NOMO-1 (cell line): ENCODE measurements at regions not wholly inside any gene's neighbourhood (a gene's known extent, or its start where the extent isn't known, plus 50 kb on each side); places are given as distances from the start of the nearest gene placed in this dataset.

Experiments
- DNase-seq, 2 experiments: peaks; one replicate each; lab custom pipeline; 2025; ENCODE audit not compliant: unreplicated experiment in 2 of 2; lab: John Stamatoyannopoulos, UW

GRCh38 chr4:30641345-30641744 lies 78.8 kb upstream of the PCDH7 start:
- no peak for DNase-seq

- DNase-seq, result no peak
Measured at GRCh38 chr4:30642567-30642966, 77.6 kb upstream of the PCDH7 start.

- no peak for DNase-seq
Measured at GRCh38 chr4:30653291-30653690, 66.9 kb upstream of the PCDH7 start.

DNA sequence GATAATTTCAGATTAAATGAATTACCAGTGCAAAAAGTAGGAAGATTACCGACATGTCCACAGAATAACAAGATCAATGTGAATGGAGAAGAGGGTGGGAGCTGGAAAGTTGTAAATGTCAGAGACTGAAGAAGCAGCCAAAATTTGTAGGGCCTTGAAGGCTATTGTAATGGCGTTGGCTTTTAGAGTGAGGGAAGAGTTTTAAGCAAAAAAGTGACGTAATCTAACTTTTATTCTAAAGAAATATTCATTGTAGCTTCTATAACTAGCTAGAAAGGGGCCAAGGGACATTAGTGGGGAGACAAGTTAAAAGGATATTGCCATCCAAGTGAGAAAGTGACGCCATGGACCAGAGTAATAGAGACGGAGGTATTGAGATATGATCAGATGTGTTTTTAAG lies 63.3 kb upstream of the PCDH7 start:
- DNase-seq, result no peak

DNA sequence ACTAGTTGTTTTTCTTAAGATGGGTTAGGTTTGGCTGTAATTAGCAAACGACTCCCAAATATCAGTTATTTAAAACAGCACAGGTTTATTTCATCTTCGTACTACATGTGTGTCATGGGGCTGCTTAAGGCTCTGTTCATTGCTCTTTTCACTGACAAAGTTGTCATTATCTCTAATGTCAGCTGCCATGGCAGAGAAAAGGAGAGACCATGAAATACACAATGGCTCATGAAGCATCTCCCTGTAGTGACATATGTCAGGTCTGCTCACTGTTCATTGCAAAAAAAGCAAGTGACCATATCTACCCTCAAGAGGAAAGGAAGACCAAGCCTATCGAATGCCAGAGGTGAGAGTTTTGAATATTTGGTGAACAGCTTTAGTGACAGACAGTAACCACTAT lies 52.2 kb upstream of the PCDH7 start:
- no peak for DNase-seq

DNA sequence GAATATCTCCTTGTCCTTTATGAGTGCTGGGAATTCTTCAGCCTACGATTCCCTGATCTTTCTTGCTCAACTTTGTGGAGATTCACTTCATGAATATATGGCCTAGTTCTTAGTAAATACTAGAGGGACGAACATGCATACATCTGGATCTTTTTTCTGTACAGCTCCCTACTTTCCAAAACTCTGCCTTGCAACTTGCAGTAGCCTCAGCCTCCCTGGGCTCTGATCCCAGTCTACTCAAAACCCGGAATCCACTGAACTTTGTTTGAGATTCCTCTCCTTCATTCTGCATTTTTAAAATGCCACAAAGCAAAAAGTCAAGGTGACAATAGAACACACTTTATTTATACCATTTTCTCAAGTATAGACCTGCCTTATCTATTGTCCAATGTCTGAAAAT lies 50.0 kb upstream of the PCDH7 start:
- no peak for DNase-seq
